GM03348 (cell line): ENCODE measurements at regions not wholly inside any gene's neighbourhood (a gene's known extent, or its start where the extent isn't known, plus 50 kb on each side); places are given as distances from the start of the nearest gene placed in this dataset.

Experiments
- DNase-seq: peaks from one replicate; pipeline ENCODE4 v3.0.0; 2012; ENCODE audit warnings: low spot score

GRCh38 chr2:129439406-129440302 lies 539.8 kb upstream of the RAB6C start:
- no peak for DNase-seq

GRCh38 chr2:129441610-129442009 lies 537.9 kb upstream of the RAB6C start:
- no peak for DNase-seq

GRCh38 chr2:129443235-129443864 lies 536.1 kb upstream of the RAB6C start:
- DNase-seq: no peak

GRCh38 chr2:129443865-129444739 lies 535.4 kb upstream of the RAB6C start:
- DNase-seq: no peak

GRCh38 chr2:129444751-129445150 lies 534.7 kb upstream of the RAB6C start:
- DNase-seq: no peak

GRCh38 chr2:129456691-129457090 lies 522.8 kb upstream of the RAB6C start:
- DNase-seq: no peak

GRCh38 chr2:129457277-129457818 lies 522.1 kb upstream of the RAB6C start:
- DNase-seq: no peak

GRCh38 chr2:129458006-129458405 lies 521.5 kb upstream of the RAB6C start:
- no peak for DNase-seq

- no peak for DNase-seq
Observed at GRCh38 chr2:129458436-129458835, 521.0 kb upstream of the RAB6C start.

GRCh38 chr2:129459200-129459876 lies 520.1 kb upstream of the RAB6C start:
- no peak for DNase-seq

GRCh38 chr2:129459881-129460280 lies 519.6 kb upstream of the RAB6C start:
- no peak for DNase-seq

- no peak for DNase-seq
Observed at GRCh38 chr2:129460299-129461198, 518.9 kb upstream of the RAB6C start.

- no peak for DNase-seq
Observed at GRCh38 chr2:129462349-129462748, 517.1 kb upstream of the RAB6C start.

GRCh38 chr2:129462967-129463366 lies 516.5 kb upstream of the RAB6C start:
- DNase-seq: no peak

- DNase-seq: no peak
Observed at GRCh38 chr2:129464036-129464435, 515.4 kb upstream of the RAB6C start.

- no peak for DNase-seq
Observed at GRCh38 chr2:129464631-129465030, 514.8 kb upstream of the RAB6C start.

- DNase-seq: no peak
Observed at GRCh38 chr2:129465045-129465444, 514.4 kb upstream of the RAB6C start.

GRCh38 chr2:129466389-129466788 lies 513.1 kb upstream of the RAB6C start:
- no peak for DNase-seq

- DNase-seq: no peak
Observed at GRCh38 chr2:129467012-129467779, 512.3 kb upstream of the RAB6C start.

GRCh38 chr2:129467941-129468340 lies 511.5 kb upstream of the RAB6C start:
- DNase-seq: no peak
